NCI-H69 (cell line): ENCODE measurements at regions not wholly inside any gene's neighbourhood (a gene's known extent, or its start where the extent isn't known, plus 50 kb on each side); places are given as distances from the start of the nearest gene placed in this dataset.

Experiments used
- DNase-seq: peaks from one replicate; lab custom pipeline; 2025; lab: John Stamatoyannopoulos, UW

- no peak for DNase-seq
Measured at GRCh38 chr16:80356365-80356764, 184.4 kb upstream of the DYNLRB2 start.

GRCh38 chr16:80355335-80355734 lies 185.5 kb upstream of the DYNLRB2 start:
- no peak for DNase-seq

- no peak for DNase-seq
Measured at GRCh38 chr16:80350061-80350460, 190.7 kb upstream of the DYNLRB2 start.

GRCh38 chr16:80347900-80348299 lies 192.9 kb upstream of the DYNLRB2 start:
- DNase-seq = no peak

DNA sequence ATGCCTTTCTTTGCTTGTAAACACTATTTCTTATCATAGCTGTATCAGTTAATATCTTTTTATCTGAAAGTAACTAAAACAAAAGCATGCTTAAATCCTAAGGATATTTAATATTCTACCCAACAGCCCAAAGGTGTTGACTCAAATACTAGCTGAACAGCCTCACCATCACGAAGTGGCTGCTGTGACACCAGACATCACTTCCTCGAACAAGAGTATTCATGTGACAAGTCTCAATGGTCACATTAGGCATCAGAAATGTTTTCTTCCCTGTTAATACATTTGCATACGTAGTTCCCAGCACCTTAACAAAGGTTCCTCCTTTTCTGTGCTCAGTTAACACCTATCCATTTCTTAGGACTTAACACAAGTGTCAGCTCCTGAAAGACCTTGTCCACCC lies 193.8 kb upstream of the DYNLRB2 start:
- no peak for DNase-seq

DNA sequence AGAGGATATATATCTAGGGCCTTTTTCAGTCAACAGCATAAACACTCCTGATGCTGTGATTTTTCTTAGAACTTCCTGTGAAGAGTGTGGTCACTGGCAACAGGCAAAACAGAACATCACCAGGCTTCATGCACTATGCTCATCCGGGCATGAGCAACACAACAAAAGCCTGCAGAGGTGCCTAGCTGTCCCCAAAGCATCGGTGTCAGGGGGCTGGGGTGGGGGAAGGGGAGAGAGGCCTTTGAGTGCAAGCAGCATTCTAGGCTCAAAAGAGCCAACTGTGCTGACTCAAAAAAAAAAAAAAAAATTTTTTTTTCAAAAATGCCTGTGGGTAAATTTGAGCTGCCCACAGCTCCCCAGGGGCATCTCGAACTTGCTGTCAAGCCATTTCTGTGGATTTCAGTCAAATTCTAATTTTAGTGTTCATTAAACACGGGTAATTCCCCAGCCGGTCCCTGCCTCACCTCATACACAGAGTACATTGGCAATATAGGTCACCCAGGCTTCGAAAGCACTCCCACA lies 194.6 kb upstream of the DYNLRB2 start:
- DNase-seq = no peak

DNA sequence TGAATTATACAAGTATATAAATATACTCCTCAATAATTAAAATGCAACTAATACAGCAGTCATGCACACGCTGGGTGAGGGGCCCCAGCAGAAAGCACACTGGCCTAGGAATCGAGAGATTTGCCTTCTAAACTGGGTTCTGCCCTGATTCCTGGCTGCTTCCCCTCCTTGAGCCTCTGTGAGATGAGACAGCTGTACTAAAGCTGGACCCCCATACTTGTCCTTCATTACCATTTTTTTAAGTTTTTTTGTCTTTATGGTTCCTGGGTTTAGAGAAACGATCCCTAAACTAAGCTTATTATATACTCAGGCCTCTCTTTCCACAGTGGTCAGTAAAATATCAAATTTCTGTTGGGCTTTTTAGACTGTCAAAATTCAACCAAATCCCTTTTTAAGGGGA lies 195.1 kb upstream of the DYNLRB2 start:
- DNase-seq = no peak

GRCh38 chr16:80344570-80344969 lies 196.2 kb upstream of the DYNLRB2 start:
- no peak for DNase-seq

DNA sequence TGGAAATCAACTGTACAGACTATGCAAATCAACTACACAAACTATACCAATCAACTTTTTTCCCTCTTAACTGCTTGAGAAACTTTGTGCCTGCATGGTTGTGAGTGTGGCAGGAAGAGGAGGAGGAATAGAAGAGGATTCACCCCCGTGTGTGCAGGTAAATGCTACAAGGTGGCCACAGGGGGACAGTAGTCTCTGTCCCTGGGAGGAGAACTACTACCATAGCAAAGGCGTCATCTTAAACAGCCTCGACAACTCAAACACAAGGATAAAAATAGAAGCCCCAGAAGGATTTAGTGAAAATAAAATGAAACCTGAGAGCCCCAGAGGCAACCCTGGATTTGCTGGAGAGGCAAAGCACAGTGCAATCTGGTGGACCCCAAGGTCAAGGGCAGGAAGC lies 199.5 kb upstream of the DYNLRB2 start:
- DNase-seq = no peak

DNA sequence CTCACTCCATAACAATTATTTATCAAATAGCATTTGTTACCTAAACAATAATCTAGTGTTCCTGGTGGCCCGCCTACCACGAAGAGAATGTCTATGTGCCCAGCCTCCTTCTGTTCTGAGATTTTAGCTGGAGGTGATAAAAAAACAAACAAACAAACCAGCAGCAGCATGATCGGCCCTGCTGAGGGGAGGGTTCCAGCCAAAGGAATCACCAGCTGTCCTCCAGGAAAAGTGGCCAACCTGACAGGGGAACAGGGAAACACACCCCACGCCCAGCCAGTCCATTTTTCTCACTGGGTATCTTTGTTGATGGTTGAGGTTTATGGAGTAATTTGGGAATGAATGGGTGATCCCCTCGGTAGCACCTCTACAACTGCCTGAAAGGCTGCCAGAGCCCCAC lies 203.0 kb upstream of the DYNLRB2 start:
- DNase-seq = no peak

DNA sequence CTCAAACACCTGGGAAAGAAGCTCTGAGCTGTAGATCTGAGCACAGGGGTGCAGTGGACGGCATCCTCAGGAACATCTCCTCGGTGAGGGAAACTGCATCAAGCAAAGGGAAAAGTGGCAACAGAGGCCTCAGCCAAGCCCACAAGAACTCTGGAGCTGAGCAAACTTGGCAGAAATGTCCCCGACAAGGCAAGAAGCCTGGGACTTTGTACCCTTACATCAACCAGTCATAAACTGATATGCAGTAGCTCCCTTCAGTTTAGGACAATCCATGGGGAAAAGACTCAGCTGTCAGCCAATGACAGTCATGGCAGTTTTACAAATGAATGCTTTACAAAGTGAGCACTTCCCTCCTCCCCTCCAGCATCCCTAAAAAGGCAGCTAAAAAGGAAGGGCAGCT lies 210.0 kb upstream of the DYNLRB2 start:
- DNase-seq = no peak

GRCh38 chr16:80330150-80330549 lies 210.6 kb upstream of the DYNLRB2 start:
- no peak for DNase-seq

GRCh38 chr16:80327740-80328139 lies 213.1 kb upstream of the DYNLRB2 start:
- DNase-seq = no peak

- DNase-seq = no peak
Measured at GRCh38 chr16:80324371-80324770, 216.4 kb upstream of the DYNLRB2 start.

DNA sequence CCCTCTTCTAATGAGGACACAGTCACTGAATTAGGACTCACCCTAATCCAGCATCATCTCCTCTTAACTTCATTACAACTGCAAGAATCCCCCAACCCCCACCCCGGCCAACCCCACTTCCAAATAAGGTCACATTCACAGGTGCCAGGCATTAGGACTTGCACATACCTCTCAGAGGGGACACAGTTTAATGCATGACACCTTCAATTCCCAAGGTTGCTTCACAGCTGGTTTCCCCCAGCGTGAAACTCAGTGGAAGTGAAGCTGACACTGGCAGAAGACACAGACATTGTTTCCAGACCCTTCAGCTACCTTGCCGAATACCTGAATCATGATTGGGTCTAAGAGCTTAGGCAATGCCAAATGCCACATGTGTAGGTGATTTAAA lies 217.0 kb upstream of the DYNLRB2 start:
- DNase-seq = no peak

- no peak for DNase-seq
Measured at GRCh38 chr16:80323187-80323807, 217.5 kb upstream of the DYNLRB2 start.

DNA sequence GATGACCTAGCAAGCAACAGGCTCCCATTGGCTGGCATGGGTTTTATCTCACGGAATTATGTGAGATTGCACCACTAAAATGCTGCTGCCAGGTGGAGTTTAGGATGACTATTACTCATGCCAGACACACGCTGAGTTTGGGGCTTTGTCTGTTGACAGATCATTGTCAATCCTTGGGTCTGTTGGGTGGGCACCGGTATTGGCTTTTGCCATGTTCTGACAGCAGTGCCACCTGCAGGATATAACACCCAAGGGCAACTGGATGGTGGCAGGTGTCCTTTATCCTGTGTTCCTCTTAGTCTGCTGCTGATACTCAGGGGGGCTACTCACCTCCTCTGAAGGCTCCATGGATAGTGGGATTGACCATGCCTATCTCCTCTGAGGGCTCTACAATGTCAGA lies 221.6 kb upstream of the DYNLRB2 start:
- no peak for DNase-seq

DNA sequence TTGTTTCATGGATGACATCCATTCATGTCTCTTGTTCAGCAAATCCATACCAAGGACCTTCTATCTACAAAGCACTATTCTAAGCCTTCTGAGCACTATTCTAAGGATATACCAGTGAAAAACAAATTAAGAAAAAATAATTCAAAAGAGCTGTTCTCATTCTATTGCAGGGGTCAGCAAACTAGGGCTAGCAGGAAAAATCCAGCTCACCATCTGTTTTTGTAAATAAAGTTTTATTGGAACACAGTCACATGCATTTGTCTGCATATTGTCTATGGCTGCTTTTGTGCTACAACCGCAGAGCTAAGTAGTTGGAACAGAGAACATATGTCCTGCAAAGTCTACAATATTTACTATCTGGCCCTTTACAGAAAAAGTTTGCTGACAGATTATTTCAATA lies 222.7 kb upstream of the DYNLRB2 start:
- no peak for DNase-seq

DNA sequence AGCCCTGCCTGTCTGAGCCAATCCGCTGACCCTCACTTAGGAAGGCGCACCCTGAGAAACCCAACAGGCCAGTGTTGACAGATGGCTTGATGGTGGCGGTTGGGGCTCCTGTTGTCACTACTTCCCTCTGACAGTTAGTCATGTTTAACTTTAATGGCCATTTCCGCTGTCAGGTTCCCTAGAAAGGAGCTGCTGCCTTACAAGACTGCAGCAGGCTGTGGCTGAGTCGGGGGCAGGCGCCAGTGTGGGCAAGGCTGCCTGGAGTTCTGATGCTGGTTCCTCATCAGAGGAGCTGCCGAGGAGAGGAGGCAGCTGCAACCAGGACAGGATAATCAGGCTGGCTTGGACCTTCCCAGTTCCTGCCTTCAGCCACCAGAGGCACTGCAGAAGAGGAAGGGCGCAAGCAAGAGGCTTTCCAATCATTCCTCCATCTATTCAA lies 223.2 kb upstream of the DYNLRB2 start:
- no peak for DNase-seq

DNA sequence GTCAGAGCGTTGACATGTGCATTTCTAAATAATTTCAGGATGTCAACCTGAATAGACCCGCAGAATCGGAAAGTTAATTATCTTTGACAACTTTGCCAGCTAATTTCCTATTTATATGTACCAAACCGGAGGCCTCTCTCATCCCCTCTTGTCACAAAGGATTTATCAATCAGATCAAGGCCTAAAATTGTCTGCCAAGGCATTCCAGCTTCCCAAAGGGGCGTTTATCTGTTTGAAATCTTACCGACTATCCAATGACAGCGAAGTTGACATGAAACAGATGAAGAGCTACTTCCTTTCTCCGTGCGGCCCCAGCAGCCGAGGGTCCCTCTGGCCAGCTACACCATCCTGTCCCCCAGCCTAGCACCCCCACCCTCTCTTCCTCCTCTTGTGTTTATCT lies 223.7 kb upstream of the DYNLRB2 start:
- no peak for DNase-seq

GRCh38 chr16:80314042-80314441 lies 226.8 kb upstream of the DYNLRB2 start:
- no peak for DNase-seq

DNA sequence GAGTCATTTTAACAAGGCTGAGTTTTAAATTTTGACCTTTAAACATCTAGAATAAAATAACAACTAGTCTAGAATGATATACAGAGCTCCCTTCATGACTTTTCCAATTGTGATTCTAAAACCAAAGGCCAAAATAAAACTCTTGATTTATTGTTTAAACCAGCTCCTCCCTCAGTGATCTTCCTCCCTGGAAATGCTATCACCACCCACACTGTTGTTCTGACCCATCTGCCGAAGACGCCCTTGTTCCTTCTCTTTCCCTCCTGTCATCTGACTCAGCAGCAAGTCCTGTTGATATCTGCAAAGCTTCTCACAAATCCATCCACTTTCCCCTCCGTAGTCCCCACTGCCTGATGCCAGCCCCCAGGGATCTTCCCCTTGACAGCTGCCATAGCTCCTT lies 231.6 kb upstream of the DYNLRB2 start:
- no peak for DNase-seq

DNA sequence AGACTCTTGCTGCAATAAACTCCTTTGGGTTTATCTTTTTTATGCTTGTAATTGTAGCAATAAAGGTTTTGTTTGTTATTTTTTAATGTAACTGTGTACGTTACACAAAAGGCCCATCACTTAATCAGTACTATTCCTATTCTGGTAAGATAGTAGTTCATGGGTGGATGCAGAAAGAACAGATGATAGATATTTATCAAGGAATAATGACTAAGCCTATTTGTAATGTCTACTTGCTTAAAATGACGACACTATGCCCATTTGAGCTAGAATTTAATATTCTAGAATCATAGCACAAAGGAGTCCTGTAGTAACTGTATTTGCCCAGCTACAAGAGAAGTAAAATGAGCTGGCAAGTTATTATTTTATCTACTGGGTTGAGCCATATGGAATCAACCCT lies 235.4 kb upstream of the DYNLRB2 start:
- no peak for DNase-seq

DNA sequence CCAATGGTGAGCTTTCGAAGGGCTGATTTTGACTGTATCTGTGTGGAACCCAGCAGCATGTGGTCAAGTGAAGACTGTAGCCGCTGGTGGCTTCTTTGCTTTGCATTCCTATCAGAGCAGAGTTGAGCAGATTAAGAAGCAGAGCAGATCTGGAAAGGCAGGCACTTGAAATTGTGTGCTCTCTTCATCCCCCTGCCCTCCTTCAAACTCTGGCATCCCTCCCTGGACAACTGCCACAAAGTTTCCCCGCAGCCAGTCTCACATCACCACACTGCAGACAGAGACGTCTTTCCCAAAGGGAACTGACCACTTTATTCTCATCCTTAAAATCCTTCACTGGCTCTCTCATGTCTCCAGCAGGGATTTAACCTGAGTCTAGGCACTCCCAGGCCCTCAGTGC lies 237.1 kb upstream of the DYNLRB2 start:
- no peak for DNase-seq

GRCh38 chr16:80300876-80301275 lies 239.9 kb upstream of the DYNLRB2 start:
- no peak for DNase-seq
